GM19240 (cell line): ENCODE measurements at regions not wholly inside any gene's neighbourhood (a gene's known extent, or its start where the extent isn't known, plus 50 kb on each side); places are given as distances from the start of the nearest gene placed in this dataset.
"Not testable (repeated sequence)": the region's sequence is repeated elsewhere in the genome, so short reads cannot be mapped to it uniquely, and the experiment has no call there.

Source experiments
- DNase-seq: peaks from one replicate; pipeline ENCODE4 v3.0.0; 2011; ENCODE audit warnings: low spot score; ENCODE audit not compliant: insufficient read length

DNA sequence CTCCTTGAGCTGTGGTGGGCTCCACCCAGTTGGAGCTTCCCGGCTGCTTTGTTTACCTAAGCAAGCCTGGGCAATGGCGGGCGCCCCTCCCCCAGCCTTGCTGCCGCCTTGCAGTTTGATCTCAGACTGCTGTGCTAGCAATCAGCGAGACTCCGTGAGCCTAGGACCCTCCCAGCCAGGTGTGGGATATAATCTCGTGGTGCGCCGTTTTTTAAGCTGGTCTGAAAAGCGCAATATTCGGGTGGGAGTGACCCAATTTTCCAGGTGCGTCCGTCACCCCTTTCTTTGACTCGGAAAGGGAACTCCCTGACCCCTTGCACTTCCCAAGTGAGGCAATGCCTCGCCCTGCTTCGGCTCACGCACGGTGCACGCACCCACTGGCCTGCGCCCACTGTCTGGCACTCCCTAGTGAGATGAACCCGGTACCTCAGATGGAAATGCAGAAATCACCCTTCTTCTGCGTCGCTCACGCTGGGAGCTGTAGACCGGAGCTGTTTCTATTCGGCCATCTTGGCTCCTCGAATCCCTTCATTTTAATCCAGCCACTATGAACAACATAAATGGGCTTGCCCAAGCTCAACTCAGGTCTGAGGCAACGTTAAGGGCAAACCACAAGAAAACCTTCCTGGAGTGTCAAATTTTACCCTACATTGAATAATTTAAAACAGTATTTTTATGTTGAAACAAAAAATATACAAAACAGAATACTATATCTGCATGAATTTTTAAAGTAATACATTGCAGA lies 112.4 kb upstream of the CCDC150 start:
- DNase-seq, result not testable (repeated sequence)

GRCh38 chr2:196528486-196529223 lies 110.9 kb upstream of the CCDC150 start:
- DNase-seq, result no peak

DNA sequence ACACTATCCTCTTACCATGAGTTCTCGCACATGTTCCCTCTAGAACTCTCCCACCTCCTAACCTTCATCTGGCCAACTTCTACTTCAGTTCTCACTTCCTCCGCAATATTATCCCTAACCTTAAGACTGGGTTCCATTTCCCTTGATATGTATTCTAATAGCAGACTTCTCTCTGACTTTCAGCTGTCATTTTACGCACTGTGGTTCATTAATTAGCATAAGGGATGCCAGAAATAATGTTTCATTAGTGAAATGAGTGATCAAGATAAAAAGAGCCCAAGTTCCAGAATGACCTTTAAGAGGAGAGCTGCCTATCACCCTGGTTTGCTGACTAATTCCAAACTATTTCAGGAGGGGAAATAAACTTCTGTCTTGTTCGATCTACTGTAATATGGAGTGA lies 108.6 kb upstream of the CCDC150 start:
- peak; percentile 3 for DNase-seq

DNA sequence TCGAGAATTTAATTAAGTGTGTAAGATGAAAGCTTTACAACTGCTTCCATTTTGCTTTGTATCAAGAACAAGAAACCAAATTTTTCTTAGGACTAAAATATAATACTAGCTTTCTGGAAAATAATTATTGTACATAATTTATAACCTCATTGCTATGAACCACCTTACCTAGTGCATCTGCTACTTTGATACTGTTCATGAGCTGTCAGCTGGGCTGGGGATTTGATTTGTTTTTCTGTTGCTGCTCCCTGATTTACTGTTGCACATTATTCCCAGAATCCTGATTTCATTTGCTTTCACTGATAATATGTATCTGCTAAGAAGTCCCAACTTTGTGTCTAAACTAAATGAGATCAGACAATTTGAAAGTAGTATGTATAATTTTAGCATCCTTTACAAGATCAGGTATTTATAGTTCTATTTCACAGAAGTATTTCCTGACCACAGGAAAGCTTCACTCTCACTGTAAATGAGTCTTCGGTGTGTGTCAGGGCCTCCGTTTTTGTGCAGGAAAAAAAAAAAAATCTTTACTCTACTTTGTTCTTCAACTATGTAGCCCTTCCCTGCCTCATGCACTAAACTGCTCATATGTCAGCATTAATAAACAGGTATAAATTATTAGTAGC lies 105.6 kb upstream of the CCDC150 start:
- no peak for DNase-seq

GRCh38 chr2:196534495-196534894 lies 105.0 kb upstream of the CCDC150 start:
- no peak for DNase-seq

DNA sequence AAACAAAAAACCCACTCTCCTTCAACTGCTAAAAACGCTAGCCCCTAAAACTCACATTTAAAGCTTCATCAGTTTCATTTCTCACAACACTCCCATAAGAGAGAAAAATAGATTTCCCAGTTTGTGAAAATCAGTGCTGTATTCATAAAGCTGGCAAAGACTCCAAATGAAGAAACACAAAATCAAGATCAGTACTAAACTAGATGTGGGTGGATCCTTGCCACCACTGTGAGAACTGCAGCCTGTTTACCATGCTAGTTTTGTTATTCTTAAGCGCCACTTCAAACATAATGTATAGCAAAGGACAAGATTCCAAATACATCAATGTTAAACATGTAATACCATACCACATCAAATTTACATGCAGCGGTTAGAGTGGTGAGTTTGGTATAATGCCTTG lies 104.5 kb upstream of the CCDC150 start:
- DNase-seq, result no peak

- no peak for DNase-seq
These were observed 103.8 kb upstream of the CCDC150 start for GRCh38 chr2:196535742-196536141.

GRCh38 chr2:196537311-196537710 lies 102.2 kb upstream of the CCDC150 start:
- DNase-seq, result no peak

DNA sequence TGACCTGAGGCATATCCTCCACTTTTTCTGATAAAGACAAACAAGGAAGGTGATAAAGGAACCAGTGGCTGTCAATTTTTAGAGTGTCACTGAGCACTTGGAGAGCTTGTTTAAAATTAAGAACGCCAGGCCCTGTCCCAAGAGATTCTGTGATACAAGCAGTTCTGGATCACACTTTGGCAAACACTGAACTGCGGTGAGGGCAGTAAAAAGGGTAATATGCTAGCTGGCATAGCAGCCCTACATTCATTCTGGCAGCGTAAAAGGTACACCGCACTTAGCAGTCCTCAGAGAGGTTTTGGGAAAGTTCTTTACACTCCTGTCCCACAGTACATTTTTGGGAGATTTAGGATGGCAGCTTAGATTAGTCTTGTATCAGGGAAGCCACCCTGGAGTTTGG lies 101.3 kb upstream of the CCDC150 start:
- DNase-seq, result no peak

GRCh38 chr2:196538646-196539045 lies 100.9 kb upstream of the CCDC150 start:
- DNase-seq, result no peak

- no peak for DNase-seq
These were observed 94.5 kb upstream of the CCDC150 start for GRCh38 chr2:196544906-196545433.

GRCh38 chr2:196546151-196546919 lies 93.2 kb upstream of the CCDC150 start:
- no peak for DNase-seq

DNA sequence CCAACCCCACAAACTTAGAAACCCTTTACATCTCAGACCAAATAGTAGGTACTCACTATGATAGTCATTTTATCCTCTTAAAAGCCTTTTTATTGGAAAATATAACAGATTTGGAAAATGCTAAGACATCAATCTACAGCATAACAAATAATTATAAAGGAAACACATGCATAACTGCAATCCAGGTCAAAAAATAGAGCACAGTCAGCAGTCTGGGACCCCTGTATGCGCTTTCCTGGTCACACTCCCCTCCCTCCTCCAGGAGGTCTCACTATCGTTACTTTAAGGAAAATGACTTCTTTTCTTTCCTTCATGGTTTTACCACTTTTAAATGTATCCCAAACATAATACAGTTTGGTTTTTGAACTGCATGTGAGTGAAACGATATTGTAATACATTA lies 90.5 kb upstream of the CCDC150 start:
- DNase-seq, result no peak

- no peak for DNase-seq
These were observed 88.5 kb upstream of the CCDC150 start for GRCh38 chr2:196551014-196551413.

DNA sequence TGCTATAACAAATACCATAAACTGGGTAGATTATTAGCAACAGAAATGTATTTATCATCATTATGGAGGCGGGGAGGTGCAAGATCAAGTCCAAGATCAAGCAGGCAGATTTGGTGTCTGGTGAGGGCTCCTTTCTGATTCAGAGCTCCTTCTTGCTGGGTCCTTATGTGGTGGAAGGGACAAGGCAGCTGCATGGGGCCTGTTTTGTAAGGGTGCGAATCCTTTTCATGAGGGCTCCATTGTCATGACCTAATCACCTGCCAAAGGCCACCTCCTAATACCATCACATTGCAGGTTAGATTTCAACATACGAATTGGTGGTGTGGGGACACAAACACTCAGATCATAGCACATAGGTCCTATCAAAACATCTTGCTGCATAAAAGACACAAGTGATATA lies 84.4 kb upstream of the CCDC150 start:
- no peak for DNase-seq

- no peak for DNase-seq
These were observed 83.8 kb upstream of the CCDC150 start for GRCh38 chr2:196555726-196556125.

DNA sequence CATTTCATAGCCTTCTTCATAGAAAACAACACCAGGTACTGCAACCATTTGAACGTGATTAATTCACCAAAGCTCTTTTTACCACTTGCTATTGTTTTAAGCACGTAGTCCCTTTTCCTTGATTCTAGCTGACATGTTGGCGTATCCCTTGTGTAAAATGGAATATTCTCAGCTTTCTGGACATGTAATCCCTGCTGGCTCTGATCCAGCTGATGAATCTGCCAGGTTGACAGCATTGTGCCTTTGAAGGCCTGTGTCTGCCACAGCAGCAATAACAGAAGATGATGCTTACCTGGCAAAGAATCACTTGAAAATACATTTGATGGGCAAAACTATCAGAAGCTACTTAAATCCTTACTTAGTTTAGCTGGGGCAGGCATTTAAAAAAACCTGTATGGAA lies 81.0 kb upstream of the CCDC150 start:
- DNase-seq, result no peak

DNA sequence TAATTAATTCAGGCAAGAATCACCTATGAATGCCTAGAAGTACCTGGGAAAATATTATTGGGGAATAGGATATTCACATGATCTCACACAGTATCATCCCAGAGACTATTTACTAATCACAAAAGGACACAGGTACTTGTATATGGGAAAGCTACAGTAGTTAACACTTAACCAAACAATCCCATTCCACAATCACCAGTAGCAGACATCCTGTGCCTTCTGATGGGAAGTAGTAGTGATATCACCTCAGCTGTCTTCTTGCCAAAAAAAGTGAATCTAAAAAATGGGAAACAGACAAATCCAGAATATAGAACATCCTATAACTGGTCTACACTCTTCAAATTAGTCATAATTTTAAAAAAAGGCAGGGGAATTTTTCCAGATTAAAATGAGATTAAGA lies 75.6 kb upstream of the CCDC150 start:
- DNase-seq, result no peak

- DNase-seq, result no peak
These were observed 74.3 kb upstream of the CCDC150 start for GRCh38 chr2:196565106-196565765.

GRCh38 chr2:196565982-196566381 lies 73.5 kb upstream of the CCDC150 start:
- no peak for DNase-seq
